GM13977 (cell line): ENCODE measurements at regions not wholly inside any gene's neighbourhood (a gene's known extent, or its start where the extent isn't known, plus 50 kb on each side); places are given as distances from the start of the nearest gene placed in this dataset.

ENCODE experiments used
- DNase-seq: peaks from one replicate; pipeline ENCODE4 v3.0.0; 2012; ENCODE audit warnings: low spot score
- CTCF ChIP-seq: IDR thresholded peaks from 2 replicates; pipeline ENCODE4 v1.5.1; 2012; ENCODE audit warnings: mild to moderate bottlenecking, control low read depth; ENCODE audit not compliant: insufficient read depth; ENCODE audit errors: extremely low read depth, missing control alignments
- in situ Hi-C: fragments of 300-500 bp; cut with MboI; formaldehyde crosslinking; loops from one replicate; pipeline ENCODE4 v1.12.0; 2022; ENCODE audit warnings: low sequenced_read_pairs, low pct_unique_long_range_greater_than_20kb, mixed read lengths, inconsistent platforms; ENCODE audit not compliant: unreplicated experiment

GRCh38 chrX:107508925-107509324 is 59.5 kb downstream of the FRMPD3 start:
- in situ Hi-C loops = no loop called here
- DNase-seq = no peak
- TF ChIP-seq CTCF = no peak

GRCh38 chrX:107514944-107515343 is 65.5 kb downstream of the FRMPD3 start:
- DNase-seq = no peak
- in situ Hi-C loops = no loop called here
- no peak for TF ChIP-seq CTCF

GRCh38 chrX:107521877-107522586 is 72.6 kb downstream of the FRMPD3 start:
- TF ChIP-seq CTCF = no peak
- DNase-seq = no peak
- in situ Hi-C loops = no loop called here

- TF ChIP-seq CTCF = no peak
- no peak for DNase-seq
- in situ Hi-C loops = no loop called here
Observed at GRCh38 chrX:107522901-107523300, 73.4 kb downstream of the FRMPD3 start.

- in situ Hi-C loops = no loop called here
- no peak for TF ChIP-seq CTCF
- no peak for DNase-seq
Observed at GRCh38 chrX:107526141-107526540, 76.7 kb downstream of the FRMPD3 start.

- TF ChIP-seq CTCF = no peak
- in situ Hi-C loops = no loop called here
- DNase-seq = no peak
Observed at GRCh38 chrX:107530141-107530540, 80.7 kb downstream of the FRMPD3 start.
